ENCODE measurements at regions not wholly inside any gene's neighbourhood (a gene's known extent, or its start where the extent isn't known, plus 50 kb on each side); places are given as distances from the start of the nearest gene placed in this dataset.

DNA sequence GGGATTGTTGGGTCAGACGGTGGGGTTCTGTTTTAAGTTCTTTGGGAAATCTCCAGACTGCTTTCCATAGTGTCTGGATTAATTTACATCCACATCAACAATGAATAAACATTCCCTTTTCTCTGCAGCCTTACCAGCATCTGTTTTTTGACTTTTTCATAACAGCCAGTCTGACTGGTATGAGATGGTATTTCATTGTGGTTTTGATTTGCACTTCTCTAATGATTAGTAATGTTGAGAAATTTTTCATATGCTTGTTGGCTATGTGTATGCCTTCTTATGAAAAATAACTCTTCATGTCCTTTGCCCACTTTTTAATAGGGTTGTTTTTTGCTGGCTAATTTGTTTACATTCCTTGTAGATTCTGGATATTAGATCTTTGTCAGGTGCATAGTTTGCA, 140.8 kb upstream of the CNTN1 start:
- Histone ChIP-seq H3K9me3 (ENCODE audit: low read depth) (no peaks in the 10 kb centered on the region), H3K4me1 (ENCODE audit: low read depth) (no peaks in the 10 kb centered on the region), H3K36me3 (no peaks in the 10 kb centered on the region), H3K27me3 (no peaks in the 10 kb centered on the region), H3K4me3 (no peak overlapping the region), H3K27ac (no peak overlapping the region)
- DNase-seq (ENCODE audit: low read depth in 1 of 2, low spot score in 1 of 2), result no peak
- no peak for TF ChIP-seq CTCF (IDR thresholded peaks at IDR 0.05; ENCODE audit: low read depth, low read length)

DNA sequence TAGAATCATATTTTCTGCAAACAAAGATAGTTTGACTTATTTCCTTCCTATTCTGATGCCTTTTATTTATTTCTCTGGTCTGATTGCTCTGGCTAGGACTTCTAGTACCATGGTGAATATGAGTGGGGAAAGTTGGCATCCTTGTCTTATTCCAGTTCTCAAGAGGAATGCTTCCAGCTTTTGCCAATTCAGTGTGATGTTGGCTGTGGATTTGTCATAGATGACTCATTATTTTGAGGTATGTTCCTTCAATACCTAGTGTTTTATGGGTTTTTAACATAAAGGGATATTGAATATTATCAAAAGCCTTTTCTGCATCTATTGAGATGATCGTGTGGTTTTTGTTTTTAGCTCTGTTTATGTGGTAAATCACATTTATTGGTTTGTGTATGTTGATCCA, 139.4 kb upstream of the CNTN1 start:
- H3K4me1 ChIP-seq (ENCODE audit: low read depth), result no peaks in the 10 kb centered on the region

GRCh38 chr12:40557980-40558379, 134.3 kb upstream of the CNTN1 start:
- no peak for TF ChIP-seq CTCF (IDR thresholded peaks at IDR 0.05; ENCODE audit: low read depth, low read length)
- no peaks in the 10 kb centered on the region for H3K36me3 ChIP-seq
- no peak for DNase-seq (ENCODE audit: low read depth in 1 of 2, low spot score in 1 of 2)
- no peak overlapping the region for H3K4me3 ChIP-seq
- no peaks in the 10 kb centered on the region for H3K4me1 ChIP-seq (ENCODE audit: low read depth)
- no peaks in the 10 kb centered on the region for H3K9me3 ChIP-seq (ENCODE audit: low read depth)
- H3K27ac ChIP-seq, result no peak overlapping the region
- H3K27me3 ChIP-seq, result no peaks in the 10 kb centered on the region

More for the DNA sequence above, 139.4 kb upstream of the CNTN1 start:
- no peak overlapping the region for H3K4me3 ChIP-seq
- H3K27ac ChIP-seq, result no peak overlapping the region
- no peak for DNase-seq (ENCODE audit: low read depth in 1 of 2, low spot score in 1 of 2)
- H3K36me3 ChIP-seq, result no peaks in the 10 kb centered on the region
- no peaks in the 10 kb centered on the region for H3K27me3 ChIP-seq
- no peaks in the 10 kb centered on the region for H3K9me3 ChIP-seq (ENCODE audit: low read depth)
- no peak for TF ChIP-seq CTCF (IDR thresholded peaks at IDR 0.05; ENCODE audit: low read depth, low read length)

- no peak for TF ChIP-seq CTCF (IDR thresholded peaks at IDR 0.05; ENCODE audit: low read depth, low read length)
- H3K36me3 ChIP-seq, result no peaks in the 10 kb centered on the region
- no peak for DNase-seq (ENCODE audit: low read depth in 1 of 2, low spot score in 1 of 2)
Observed at GRCh38 chr12:40559865-40560264, 132.4 kb upstream of the CNTN1 start.

DNA sequence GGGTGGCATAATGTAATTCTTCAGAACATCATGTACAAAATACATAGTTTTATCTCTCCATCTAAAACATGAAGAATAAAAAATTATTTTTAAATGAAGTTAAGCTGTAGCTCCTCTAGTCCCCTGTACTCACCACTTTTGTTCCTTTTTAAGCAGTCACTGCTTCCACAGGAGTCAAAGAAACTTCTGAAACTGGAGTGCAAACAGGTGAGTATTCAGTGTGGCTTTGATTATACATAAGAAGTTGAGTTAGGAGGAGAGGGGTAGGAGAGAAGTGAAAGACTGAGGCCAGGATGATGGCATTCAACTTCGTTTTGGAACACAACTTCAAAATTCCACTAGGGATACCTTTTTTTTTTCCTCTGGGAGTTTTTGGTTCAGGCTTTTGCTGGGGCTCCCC, 131.4 kb upstream of the CNTN1 start:
- DNase-seq (ENCODE audit: low read depth in 1 of 2, low spot score in 1 of 2), result no peak
- Histone ChIP-seq H3K9me3 (ENCODE audit: low read depth) (no peaks in the 10 kb centered on the region), H3K36me3 (no peaks in the 10 kb centered on the region), H3K27me3 (no peaks in the 10 kb centered on the region), H3K4me1 (ENCODE audit: low read depth) (no peaks in the 10 kb centered on the region), H3K4me3 (no peak overlapping the region), H3K27ac (no peak overlapping the region)
- no peak for TF ChIP-seq CTCF (IDR thresholded peaks at IDR 0.05; ENCODE audit: low read depth, low read length)

More at GRCh38 chr12:40559865-40560264, 132.4 kb upstream of the CNTN1 start:
- Histone ChIP-seq H3K27me3 (no peaks in the 10 kb centered on the region), H3K9me3 (ENCODE audit: low read depth) (no peaks in the 10 kb centered on the region), H3K4me1 (ENCODE audit: low read depth) (no peaks in the 10 kb centered on the region), H3K4me3 (no peak overlapping the region), H3K27ac (no peak overlapping the region)

DNA sequence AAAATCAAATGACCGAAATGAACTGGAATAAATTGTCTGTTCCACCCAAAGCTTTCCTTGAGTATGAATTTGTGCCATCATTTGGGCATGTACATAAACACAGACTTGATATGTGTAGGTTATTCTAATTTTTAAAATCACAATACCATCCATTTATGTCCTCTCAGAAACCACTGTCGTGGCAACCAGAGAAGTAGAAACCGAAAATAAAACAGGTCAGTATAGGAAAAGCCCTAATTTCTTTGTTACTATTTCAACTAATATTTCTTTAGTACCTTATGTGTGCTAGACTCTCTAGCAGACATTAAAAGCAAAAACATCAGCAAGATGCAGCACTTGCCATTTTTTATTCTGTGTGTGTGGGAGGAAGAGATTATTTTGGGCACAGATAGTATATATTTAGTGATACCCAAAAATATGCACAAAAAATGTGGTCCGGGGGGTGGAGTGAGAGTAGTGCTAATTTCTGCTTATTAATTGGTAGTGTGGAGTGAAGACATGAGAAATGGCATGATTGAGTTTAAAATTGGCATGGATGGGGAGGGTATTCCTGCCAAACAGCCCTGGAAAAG, 130.8 kb upstream of the CNTN1 start:
- Histone ChIP-seq H3K27ac (no peak overlapping the region), H3K27me3 (no peaks in the 10 kb centered on the region), H3K36me3 (no peaks in the 10 kb centered on the region), H3K4me3 (no peak overlapping the region), H3K4me1 (ENCODE audit: low read depth) (no peaks in the 10 kb centered on the region), H3K9me3 (ENCODE audit: low read depth) (no peaks in the 10 kb centered on the region)
- no peak for DNase-seq (ENCODE audit: low read depth in 1 of 2, low spot score in 1 of 2)
- no peak for TF ChIP-seq CTCF (IDR thresholded peaks at IDR 0.05; ENCODE audit: low read depth, low read length)

Data from cardiac muscle cell (in vitro differentiated cells and primary cell).